Liver (tissue), 8 donors: ENCODE measurements at regions not wholly inside any gene's neighbourhood (a gene's known extent, or its start where the extent isn't known, plus 50 kb on each side); places are given as distances from the start of the nearest gene placed in this dataset.

Source experiments
- DNase-seq: peaks from one replicate; pipeline ENCODE4 v3.0.0-alpha.2; 2017; ENCODE audit warnings: low spot score
- H3K27ac ChIP-seq, 2 donors: one replicate each; pipeline ENCODE4 v1.7.0; 2013; ENCODE audit warnings: inconsistent platforms in 2 of 2, low read length in 2 of 2, control low read depth in 1 of 2, low read depth in 1 of 2, mild to moderate bottlenecking in 1 of 2
- H3K27me3 ChIP-seq, 4 donors: one replicate each; pipeline versions ENCODE4 v1.6.1 to v1.7.0; 2013; ENCODE audit warnings: low read length in 3 of 4, inconsistent platforms in 1 of 4, mild to moderate bottlenecking in 1 of 4, moderate library complexity in 1 of 4; ENCODE audit not compliant: control insufficient read depth in 4 of 4, insufficient read depth in 4 of 4
- H3K36me3 ChIP-seq, 4 donors: one replicate each; pipeline versions ENCODE4 v1.6.1 to v1.7.0; 2013; ENCODE audit warnings: low read length in 3 of 4, mild to moderate bottlenecking in 3 of 4, low read depth in 1 of 4, moderate library complexity in 1 of 4; ENCODE audit not compliant: control insufficient read depth in 4 of 4, insufficient read depth in 3 of 4
- H3K4me1 ChIP-seq, 4 donors: one replicate each; pipeline versions ENCODE4 v1.6.1 to v1.7.0; 2013; ENCODE audit warnings: low read length in 3 of 4, mild to moderate bottlenecking in 3 of 4, moderate library complexity in 1 of 4; ENCODE audit not compliant: control insufficient read depth in 4 of 4, insufficient read depth in 4 of 4
- H3K4me3 ChIP-seq, 3 donors: one replicate each; pipeline versions ENCODE4 v1.6.1 to v1.7.0; 2013; ENCODE audit warnings: low read length in 3 of 3, control low read depth in 1 of 3, low read depth in 1 of 3, mild to moderate bottlenecking in 1 of 3
- H3K9ac ChIP-seq, 2 donors: one replicate each; pipeline ENCODE4 v1.7.0; 2013; ENCODE audit warnings: low read length in 2 of 2, mild to moderate bottlenecking in 2 of 2, moderate library complexity in 2 of 2, control low read depth in 1 of 2, low read depth in 1 of 2
- H3K9me3 ChIP-seq, 4 donors: one replicate each; pipeline versions ENCODE4 v1.6.1 to v1.7.0; 2013; ENCODE audit warnings: low read length in 3 of 4; ENCODE audit not compliant: control insufficient read depth in 4 of 4
- ATF3 ChIP-seq: IDR thresholded peaks from 2 replicates; pipeline ENCODE4 v1.6.1; 2016; ENCODE audit warnings: antibody characterized with exemption
- CTCF ChIP-seq: fragments of 150-350 bp; IDR thresholded peaks from 2 replicates; pipeline ENCODE4 v1.5.1; 2017; ENCODE audit warnings: improper control_type of control experiment, low read depth, low read length; ENCODE audit not compliant: missing input control
- EGR1 ChIP-seq, 2 donors: IDR thresholded peaks; 2 replicates each; pipeline ENCODE4 v1.6.1; 2016 to 2018; ENCODE audit warnings: antibody characterized with exemption in 2 of 2, low read depth in 2 of 2
- FOXA1 ChIP-seq: IDR thresholded peaks from 2 replicates; pipeline ENCODE4 v1.6.1; 2016; ENCODE audit warnings: antibody characterized with exemption
- FOXA2 ChIP-seq: IDR thresholded peaks from 2 replicates; pipeline ENCODE4 v1.6.1; 2016; ENCODE audit warnings: antibody characterized with exemption
- GABPA ChIP-seq, 2 donors: IDR thresholded peaks in 1 of 2; conservative IDR thresholded peaks in 1 of 2; 2 replicates each; pipeline ENCODE4 v1.6.1; 2016; ENCODE audit warnings: antibody characterized with exemption in 2 of 2, mild to moderate bottlenecking in 1 of 2, moderate library complexity in 1 of 2
- HNF4A ChIP-seq, 2 donors: conservative IDR thresholded peaks; 2 replicates each; pipeline ENCODE4 v1.6.1; 2016; ENCODE audit warnings: antibody characterized with exemption in 2 of 2, mild to moderate bottlenecking in 2 of 2
- HNF4G ChIP-seq: IDR thresholded peaks from 2 replicates; pipeline ENCODE4 v1.6.1; 2016; ENCODE audit warnings: antibody characterized with exemption
- JUND ChIP-seq, 2 donors: IDR thresholded peaks; 2 replicates each; pipeline ENCODE4 v1.6.1; 2016; ENCODE audit warnings: antibody characterized with exemption in 2 of 2
- MAX ChIP-seq: IDR thresholded peaks from 2 replicates; pipeline ENCODE4 v1.6.1; 2016; ENCODE audit warnings: antibody characterized with exemption
- NR2F2 ChIP-seq: IDR thresholded peaks from 2 replicates; pipeline ENCODE4 v1.6.1; 2016; ENCODE audit warnings: antibody characterized with exemption
- RAD21 ChIP-seq, 2 donors: IDR thresholded peaks; 2 replicates each; pipeline ENCODE4 v1.6.1; 2016; ENCODE audit warnings: antibody characterized with exemption in 2 of 2, mild to moderate bottlenecking in 2 of 2
- REST ChIP-seq: IDR thresholded peaks from 2 replicates; pipeline ENCODE4 v1.6.1; 2016; ENCODE audit warnings: antibody characterized with exemption, mild to moderate bottlenecking
- RXRA ChIP-seq, 2 donors: IDR thresholded peaks; 2 replicates each; pipeline ENCODE4 v1.6.1; 2017 to 2018; ENCODE audit warnings: antibody characterized with exemption in 2 of 2, mild to moderate bottlenecking in 1 of 2
- SP1 ChIP-seq: IDR thresholded peaks from 2 replicates; pipeline ENCODE4 v1.6.1; 2018; ENCODE audit warnings: antibody characterized with exemption, mild to moderate bottlenecking
- TAF1 ChIP-seq: conservative IDR thresholded peaks from 2 replicates; pipeline ENCODE4 v1.6.1; 2016; ENCODE audit warnings: antibody characterized with exemption, mild to moderate bottlenecking
- YY1 ChIP-seq: IDR thresholded peaks from 2 replicates; pipeline ENCODE4 v1.6.1; 2016; ENCODE audit warnings: antibody characterized with exemption, mild to moderate bottlenecking
- ZBTB33 ChIP-seq: IDR thresholded peaks from 2 replicates; pipeline ENCODE4 v1.6.1; 2016; ENCODE audit warnings: antibody characterized with exemption
- WGBS: extraction: QIAGEN DNeasy Blood & Tissue Kit; methylation state at CpG from one replicate; pipeline ENCODE4 v1.1.7; 2013; 5-methylcytosine and 5-hydroxymethylcytosine counted together
- donor health status: healthy.
- donor health status: healthy.
- donor health status: healthy.
- donor health status: healthy.
- donor health status: healthy.

GRCh38 chr18:25422230-25422629 lies 70.3 kb upstream of the ZNF521 start:
- WGBS: 33% methylated on average over 1 of the region's 1 CpG
- no peaks in the 10 kb centered on the region for H3K36me3 ChIP-seq
- DNase-seq: no peak
- no peak overlapping the region for H3K27ac ChIP-seq
- no peak overlapping the region for H3K4me3 ChIP-seq
- TF ChIP-seq GABPA (IDR thresholded peaks at IDR 0.05 in 1 of 2, conservative IDR thresholded peaks at IDR 0.05 in 1 of 2) (no peak), HNF4A (conservative IDR thresholded peaks at IDR 0.05) (no peak), ATF3 (no peak), MAX (no peak)
- no peak overlapping the region for H3K9ac ChIP-seq
- peaks cover 0 to 2% (median 0%) of the 10 kb centered on the region in 4 donors for H3K9me3 ChIP-seq
- peaks cover 0 to 3% (median 0%) of the 10 kb centered on the region in 4 donors for H3K27me3 ChIP-seq
- no peaks in the 10 kb centered on the region for H3K4me1 ChIP-seq

- DNase-seq: no peak
- H3K9ac ChIP-seq: no peak overlapping the region
- WGBS: 53% methylated on average over 13 of the region's 13 CpGs
- H3K27ac ChIP-seq: no peak overlapping the region
- H3K9me3 ChIP-seq: no peaks in the 10 kb centered on the region
- H3K36me3 ChIP-seq: no peaks in the 10 kb centered on the region
- no peaks in the 10 kb centered on the region for H3K4me1 ChIP-seq
- TF ChIP-seq EGR1 (IDR thresholded peaks at IDR 0.05; ENCODE audit: low read depth in 2 of 2) (no peak), JUND (IDR thresholded peaks at IDR 0.05) (no peak), FOXA1 (no peak), GABPA (IDR thresholded peaks at IDR 0.05 in 1 of 2, conservative IDR thresholded peaks at IDR 0.05 in 1 of 2) (no peak), ATF3 (no peak), ZBTB33 (no peak), NR2F2 (no peak), TAF1 (no peak), REST (no peak), SP1 (no peak), CTCF (no peak), RXRA (IDR thresholded peaks at IDR 0.05) (no peak), MAX (no peak), HNF4A (conservative IDR thresholded peaks at IDR 0.05) (no peak), FOXA2 (no peak), YY1 (no peak), RAD21 (IDR thresholded peaks at IDR 0.05) (no peak), HNF4G (no peak)
- H3K4me3 ChIP-seq: no peak overlapping the region
- H3K27me3 ChIP-seq: peaks cover 0 to 3% (median 0%) of the 10 kb centered on the region in 4 donors
These were observed 68.3 kb upstream of the ZNF521 start for GRCh38 chr18:25420077-25420825.
